ENCODE measurements at regions not wholly inside any gene's neighbourhood (a gene's known extent, or its start where the extent isn't known, plus 50 kb on each side); places are given as distances from the start of the nearest gene placed in this dataset.

GRCh38 chr9:79257790-79258351 lies 313.9 kb upstream of the TLE4 start:
- TF ChIP-seq POLR2A (IDR thresholded peaks at IDR 0.05) (no peak), CTCF (IDR thresholded peaks at IDR 0.05) (no peak), POLR2AphosphoS5 (IDR thresholded peaks at IDR 0.05) (no peak)

All from breast epithelium (tissue), 3 donors.